GM12892 (cell line): ENCODE measurements at regions not wholly inside any gene's neighbourhood (a gene's known extent, or its start where the extent isn't known, plus 50 kb on each side); places are given as distances from the start of the nearest gene placed in this dataset.

ENCODE experiments used
- POLR2A ChIP-seq: IDR thresholded peaks from 2 replicates; pipeline ENCODE4 v1.6.1; 2011; ENCODE audit warnings: low read depth, low read length, control low read depth
- POLR2AphosphoS5 ChIP-seq: IDR thresholded peaks from 2 replicates; pipeline ENCODE4 v1.6.1; 2011; ENCODE audit warnings: low read depth, low read length, control low read depth

GRCh38 chr15:96974761-96975160 lies 644.3 kb downstream of the NR2F2 start:
- TF ChIP-seq POLR2AphosphoS5, result no peak
- TF ChIP-seq POLR2A, result no peak
